HG03045 (cell line): ENCODE measurements at regions not wholly inside any gene's neighbourhood (a gene's known extent, or its start where the extent isn't known, plus 50 kb on each side); places are given as distances from the start of the nearest gene placed in this dataset.

Experiments used
- ATAC-seq: cut with Tn5 transposase; IDR thresholded peaks from one replicate; pipeline ENCODE4 v1.9.1; 2021; ENCODE audit warnings: mild to moderate bottlenecking, moderate library complexity; ENCODE audit not compliant: unreplicated experiment

DNA sequence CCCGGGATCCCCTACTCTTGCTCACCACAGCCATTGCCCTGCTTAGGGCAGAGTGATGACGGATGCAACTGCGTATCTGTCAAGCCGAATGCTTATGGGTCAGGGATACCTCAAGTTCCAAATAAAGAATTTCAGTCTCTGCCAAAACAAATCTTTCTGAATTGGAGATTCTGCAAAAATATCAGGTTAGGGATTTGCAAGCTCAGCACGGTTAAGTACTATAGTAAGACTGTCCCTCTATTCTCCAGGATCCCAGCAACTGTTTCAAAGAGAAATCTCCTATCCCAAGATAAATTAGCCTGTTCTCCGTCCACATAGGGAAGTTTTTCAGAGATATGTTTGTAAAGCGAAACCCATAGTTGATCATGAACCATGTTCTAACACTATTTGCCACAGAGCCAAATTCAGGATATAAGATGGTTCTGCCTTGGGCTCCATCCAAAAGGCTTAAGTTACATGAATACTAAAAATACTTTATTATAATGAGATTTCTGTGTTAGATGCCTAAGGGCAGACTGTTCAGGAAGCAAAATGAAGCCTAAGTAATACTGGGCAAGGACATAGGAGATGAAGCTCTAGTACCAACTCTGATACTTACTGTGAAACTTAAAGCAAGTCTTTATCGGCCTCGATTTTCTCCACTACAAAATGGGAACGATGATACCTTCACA, 100.1 kb upstream of the LPP start:
- ATAC-seq, result no peak

DNA sequence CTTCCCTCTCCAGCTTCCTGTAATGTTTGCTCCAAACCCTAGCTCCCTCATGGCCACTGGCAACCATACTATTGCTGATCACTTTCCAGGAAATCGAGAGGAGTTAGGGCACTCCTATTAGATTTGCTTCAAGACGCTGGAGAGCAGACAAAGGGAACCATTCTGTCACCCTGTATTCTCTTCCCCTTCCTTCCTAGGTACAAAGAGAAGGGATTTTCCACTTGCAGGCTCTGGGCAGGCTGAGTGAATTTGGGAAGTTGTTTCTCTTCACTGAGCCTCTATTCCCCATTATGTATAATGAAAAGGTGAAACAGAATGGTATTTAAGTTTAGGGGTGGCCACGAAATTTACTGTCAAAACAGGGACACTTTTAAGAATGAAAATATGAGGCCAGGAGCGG, 99.4 kb upstream of the LPP start:
- no peak for ATAC-seq

GRCh38 chr3:188055388-188055787, 98.6 kb upstream of the LPP start:
- ATAC-seq, result no peak

DNA sequence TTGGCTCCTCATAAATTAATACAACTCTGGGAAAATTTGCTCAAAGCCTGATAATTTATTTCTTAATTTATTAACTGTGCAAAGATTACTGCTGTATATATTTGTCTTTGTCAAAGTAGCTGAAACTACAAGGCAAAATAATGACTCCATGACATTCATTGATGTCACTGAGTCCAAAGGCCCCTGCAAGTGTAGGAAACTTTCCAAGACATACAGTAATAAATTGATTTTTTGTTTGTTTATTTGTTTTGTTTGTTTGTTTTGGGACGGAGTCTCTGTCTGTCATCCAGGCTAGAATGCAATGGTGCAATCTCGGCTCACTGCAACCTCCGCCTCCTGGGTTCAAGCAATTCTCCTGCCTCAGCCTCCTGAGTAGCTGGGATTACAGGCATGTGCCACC, 96.8 kb upstream of the LPP start:
- no peak for ATAC-seq

DNA sequence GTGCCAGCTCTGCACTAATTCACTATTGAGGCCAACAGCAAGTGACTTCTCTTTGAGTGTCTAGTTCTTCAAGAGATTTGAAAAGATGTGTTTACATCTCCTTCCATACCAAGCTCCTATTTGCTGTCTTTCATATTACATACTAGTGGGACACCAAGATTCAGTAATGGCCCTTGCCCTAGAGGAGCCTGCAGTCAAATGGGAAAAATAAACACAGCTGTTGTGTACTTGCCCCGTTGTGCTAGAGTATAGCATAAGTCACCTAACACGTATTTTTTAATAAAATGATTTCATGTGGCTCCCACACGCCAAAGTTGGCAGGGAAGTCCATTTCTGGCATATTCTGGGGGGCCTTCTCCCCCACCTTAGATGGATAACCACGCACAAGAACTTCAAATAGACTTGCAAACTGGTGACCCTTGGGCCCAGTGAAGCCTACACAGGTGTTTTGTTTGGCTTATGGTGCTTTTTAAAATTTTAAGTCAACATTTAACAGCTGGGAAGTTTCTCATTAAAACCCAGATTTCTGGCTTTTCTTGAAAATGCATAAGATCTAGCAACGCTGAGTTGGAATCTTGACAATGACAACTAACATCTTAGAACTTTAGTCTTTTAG, 95.3 kb upstream of the LPP start:
- no peak for ATAC-seq

GRCh38 chr3:188059351-188059750, 94.6 kb upstream of the LPP start:
- no peak for ATAC-seq

- ATAC-seq, result no peak
Observed at GRCh38 chr3:188060264-188060835, 93.6 kb upstream of the LPP start.

DNA sequence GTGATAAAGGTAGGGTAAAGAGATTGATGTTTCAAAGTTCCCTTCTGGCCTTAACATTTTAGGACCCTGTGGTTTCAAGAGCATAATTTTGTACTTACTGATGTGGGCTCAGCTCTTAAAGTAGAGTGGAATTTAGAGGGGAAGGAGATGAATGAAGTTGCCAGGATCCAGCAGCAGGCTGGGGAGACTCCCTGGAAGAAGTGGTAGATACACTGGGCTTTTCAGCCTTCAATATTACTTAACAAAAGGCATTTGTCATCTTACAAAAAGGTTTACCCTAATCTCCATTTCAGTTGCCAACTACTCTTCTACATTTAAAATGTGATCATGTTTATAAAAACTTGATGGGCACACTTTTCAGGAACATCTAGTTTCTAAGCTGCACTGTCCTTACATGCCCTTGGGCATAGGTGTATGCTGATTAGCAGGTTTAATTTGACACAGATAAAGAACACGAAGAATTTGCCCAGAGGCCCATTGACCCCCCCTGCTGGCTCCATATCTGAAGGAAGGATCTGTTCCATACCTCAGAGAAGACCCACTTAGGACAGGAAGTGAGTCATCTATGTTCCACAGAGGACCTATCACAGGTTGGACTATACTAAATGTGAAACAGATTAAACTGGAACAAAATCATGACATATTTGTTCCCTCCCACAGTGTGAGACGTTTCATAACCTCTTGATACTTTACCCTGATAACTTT, 93.0 kb upstream of the LPP start:
- ATAC-seq, result no peak

DNA sequence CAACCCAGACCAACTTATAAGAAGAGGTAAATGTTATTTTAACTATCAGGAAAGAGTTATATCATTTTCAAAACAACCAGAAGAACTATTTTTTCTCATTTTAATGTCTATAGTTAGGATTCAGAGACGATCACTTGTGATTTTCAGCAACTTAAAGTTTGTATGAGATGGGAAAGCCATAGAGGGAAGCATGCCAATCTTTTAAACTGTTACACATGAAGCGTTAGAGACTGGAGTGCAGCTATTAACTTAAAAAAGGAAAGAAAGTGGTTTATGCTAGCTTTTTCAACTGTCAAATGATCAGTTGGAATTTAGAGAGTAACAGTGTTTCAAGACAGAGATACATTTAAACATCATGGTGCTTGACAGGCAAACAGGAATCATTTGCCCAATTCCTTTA, 91.7 kb upstream of the LPP start:
- ATAC-seq, result no peak

- ATAC-seq, result no peak
Observed at GRCh38 chr3:188064831-188065493, 89.0 kb upstream of the LPP start.

DNA sequence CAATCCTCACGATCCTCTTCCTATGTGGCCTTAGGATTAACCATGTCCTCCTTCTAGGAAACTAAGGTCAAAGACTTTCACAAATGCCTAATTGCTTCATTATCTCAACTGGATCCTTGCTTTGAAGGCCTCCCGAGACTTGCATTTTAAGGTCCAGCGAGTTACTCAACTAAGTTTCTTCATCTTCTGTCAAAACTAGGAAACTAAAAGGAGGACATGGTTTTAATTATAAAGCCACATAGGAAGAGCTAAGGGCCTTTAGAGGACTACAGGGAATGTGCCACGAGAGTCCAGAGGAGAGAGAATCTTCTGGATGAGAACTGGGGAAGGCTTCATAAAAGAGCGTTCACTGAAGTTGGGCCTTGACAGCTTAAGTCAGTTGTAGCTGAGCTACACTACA, 87.8 kb upstream of the LPP start:
- ATAC-seq, result no peak

DNA sequence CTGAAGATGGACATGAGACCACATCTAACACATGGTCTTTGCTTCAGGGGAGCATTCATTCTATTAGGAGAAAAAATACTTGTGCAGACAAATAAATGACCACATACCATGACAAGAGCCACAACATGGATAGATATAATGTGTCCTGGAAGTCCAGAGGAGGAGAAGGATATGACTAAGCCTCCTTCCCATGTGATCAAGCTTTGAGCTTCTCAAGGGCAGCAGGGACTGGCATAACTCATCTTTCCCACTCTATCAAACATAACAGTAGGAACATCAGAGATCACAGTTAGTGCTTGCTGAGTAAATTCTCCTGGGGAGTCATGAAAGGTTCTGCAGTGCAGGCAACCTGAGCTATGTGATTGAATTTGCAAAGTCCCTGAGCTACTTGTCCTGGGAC, 86.0 kb upstream of the LPP start:
- ATAC-seq, result no peak

DNA sequence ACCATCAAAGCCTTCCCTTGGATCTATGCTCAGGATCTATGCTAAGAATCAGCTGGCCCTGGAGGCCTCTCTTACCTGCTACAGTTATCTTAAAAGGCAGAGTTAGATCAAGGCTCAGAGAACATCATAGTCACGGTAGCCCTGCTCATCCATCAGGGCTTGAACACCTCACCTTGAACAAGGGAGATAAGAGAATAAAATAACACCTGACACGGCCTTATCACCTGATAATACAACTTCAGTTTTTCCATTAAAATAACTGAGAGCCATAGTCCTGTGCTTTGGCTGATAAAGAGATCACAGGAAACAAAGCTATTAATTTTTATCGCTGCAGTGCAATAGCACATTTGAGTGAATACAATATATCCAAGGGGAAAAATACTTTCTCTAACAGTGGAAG, 85.6 kb upstream of the LPP start:
- ATAC-seq, result no peak

GRCh38 chr3:188071636-188072035, 82.3 kb upstream of the LPP start:
- no peak for ATAC-seq

GRCh38 chr3:188076176-188076575, 77.8 kb upstream of the LPP start:
- ATAC-seq, result no peak

- no peak for ATAC-seq
Observed at GRCh38 chr3:188077160-188077799, 76.7 kb upstream of the LPP start.

DNA sequence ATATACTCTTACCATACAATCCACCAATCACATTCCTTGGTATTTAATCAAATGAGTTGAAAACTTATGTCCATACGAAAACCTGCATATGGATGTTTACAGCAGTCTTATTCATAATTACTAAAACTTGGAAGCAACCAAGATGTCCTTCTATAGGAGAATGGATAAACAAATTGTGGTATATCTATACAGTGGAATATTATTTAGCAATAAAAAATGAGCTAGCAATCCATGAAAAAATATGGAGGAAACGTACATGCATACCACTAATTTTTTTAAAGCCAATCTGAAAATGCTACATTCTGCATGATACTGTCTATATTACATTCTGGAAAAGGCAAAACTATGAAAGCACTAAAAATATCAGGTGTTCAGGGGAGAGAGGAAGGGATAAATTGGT, 73.9 kb upstream of the LPP start:
- ATAC-seq, result no peak

- ATAC-seq, result no peak
Observed at GRCh38 chr3:188082031-188082430, 71.9 kb upstream of the LPP start.

DNA sequence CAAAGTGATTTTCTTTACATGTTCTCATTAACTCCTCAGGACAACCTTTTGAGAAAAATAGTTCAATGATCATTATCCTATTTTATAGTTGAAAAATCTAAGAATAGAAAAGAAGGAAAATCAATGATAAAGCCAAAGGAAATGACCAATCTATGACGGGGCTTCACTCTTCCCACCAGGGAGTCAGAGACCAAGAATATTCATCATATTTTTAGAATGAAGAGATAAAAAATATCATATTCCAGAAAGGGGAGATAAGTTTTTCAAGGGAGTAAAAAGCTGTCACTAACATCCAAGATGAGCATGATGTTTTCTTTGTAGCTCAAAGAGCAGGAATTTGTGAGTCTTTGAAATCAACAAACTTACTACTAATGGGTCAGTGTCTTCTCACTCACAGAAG, 71.5 kb upstream of the LPP start:
- no peak for ATAC-seq

- ATAC-seq, result no peak
Observed at GRCh38 chr3:188083011-188083410, 70.9 kb upstream of the LPP start.
